ENCODE measurements at regions not wholly inside any gene's neighbourhood (a gene's known extent, or its start where the extent isn't known, plus 50 kb on each side); places are given as distances from the start of the nearest gene placed in this dataset.

GRCh38 chr21:20220586-20220985, 777.6 kb upstream of the NCAM2 start:
- no peak for TF ChIP-seq EZH2 (IDR thresholded peaks at IDR 0.05; ENCODE audit: borderline replicate concordance, low read length)
- TF ChIP-seq CTCF (conservative IDR thresholded peaks at IDR 0.05 in 1 of 2, IDR thresholded peaks at IDR 0.05 in 1 of 2; ENCODE audit: extremely low read depth in 1 of 2, insufficient read depth in 1 of 2, low read depth in 1 of 2, low read length in 2 of 2), result no peak

Measured in mammary epithelial cell (primary cell).